ENCODE measurements at regions not wholly inside any gene's neighbourhood (a gene's known extent, or its start where the extent isn't known, plus 50 kb on each side); places are given as distances from the start of the nearest gene placed in this dataset.

GRCh38 chr20:11387189-11387754, 530.4 kb upstream of the BTBD3 start:
- Histone ChIP-seq H3K4me2 (ENCODE audit: low read depth, low read length, poor library complexity, severe bottlenecking) (no peak overlapping the region), H3K27me3 (ENCODE audit: low read length) (no peaks in the 10 kb centered on the region), H3K36me3 (ENCODE audit: insufficient read depth, low read length) (no peaks in the 10 kb centered on the region), H3K9ac (ENCODE audit: low read length) (no peak overlapping the region), H3K79me2 (ENCODE audit: low read length) (no peaks in the 10 kb centered on the region), H3K4me3 (ENCODE audit: low read length) (no peak overlapping the region), H2AFZ (ENCODE audit: low read length) (no peak overlapping the region), H3K27ac (ENCODE audit: low read length) (no peak overlapping the region), H3K9me2 (replicated peaks; ENCODE audit: insufficient read depth, low read length) (no peaks in the 10 kb centered on the region), H3K9me3 (ENCODE audit: low read length) (no peaks in the 10 kb centered on the region), H4K20me1 (ENCODE audit: insufficient read depth, low read depth, low read length) (no peaks in the 10 kb centered on the region), H3K4me1 (ENCODE audit: low read length) (no peaks in the 10 kb centered on the region)
- DNase-seq, result no peak

- Histone ChIP-seq H4K20me1 (ENCODE audit: insufficient read depth, low read depth, low read length) (no peaks in the 10 kb centered on the region), H3K79me2 (ENCODE audit: low read length) (no peaks in the 10 kb centered on the region), H3K9me3 (ENCODE audit: low read length) (peaks cover 3% of the 10 kb centered on the region; the same call in 1 of the 2 replicates), H3K27me3 (ENCODE audit: low read length) (no peaks in the 10 kb centered on the region), H3K27ac (ENCODE audit: low read length) (no peak overlapping the region), H3K4me3 (ENCODE audit: low read length) (no peak overlapping the region), H3K9ac (ENCODE audit: low read length) (no peak overlapping the region), H2AFZ (ENCODE audit: low read length) (no peak overlapping the region), H3K9me2 (replicated peaks; ENCODE audit: insufficient read depth, low read length) (no peaks in the 10 kb centered on the region), H3K36me3 (ENCODE audit: insufficient read depth, low read length) (no peaks in the 10 kb centered on the region), H3K4me2 (ENCODE audit: low read depth, low read length, poor library complexity, severe bottlenecking) (no peak overlapping the region), H3K4me1 (ENCODE audit: low read length) (no peaks in the 10 kb centered on the region)
- DNase-seq, result no peak
These were observed 528.5 kb upstream of the BTBD3 start for GRCh38 chr20:11389186-11389585.

- no peaks in the 10 kb centered on the region for H3K4me1 ChIP-seq (ENCODE audit: low read length)
- no peaks in the 10 kb centered on the region for H3K27me3 ChIP-seq (ENCODE audit: low read length)
- H3K9me3 ChIP-seq (ENCODE audit: low read length), result peaks cover 4% of the 10 kb centered on the region; the same call in 1 of the 2 replicates
- H3K9me2 ChIP-seq (replicated peaks; ENCODE audit: insufficient read depth, low read length), result no peaks in the 10 kb centered on the region
- H3K4me2 ChIP-seq (ENCODE audit: low read depth, low read length, poor library complexity, severe bottlenecking), result no peak overlapping the region
- no peaks in the 10 kb centered on the region for H4K20me1 ChIP-seq (ENCODE audit: insufficient read depth, low read depth, low read length)
- DNase-seq, result no peak
- no peaks in the 10 kb centered on the region for H3K36me3 ChIP-seq (ENCODE audit: insufficient read depth, low read length)
- no peak overlapping the region for H3K9ac ChIP-seq (ENCODE audit: low read length)
- no peak overlapping the region for H3K4me3 ChIP-seq (ENCODE audit: low read length)
- H3K79me2 ChIP-seq (ENCODE audit: low read length), result no peaks in the 10 kb centered on the region
- H2AFZ ChIP-seq (ENCODE audit: low read length), result no peak overlapping the region
- no peak overlapping the region for H3K27ac ChIP-seq (ENCODE audit: low read length)
These were observed 526.1 kb upstream of the BTBD3 start for GRCh38 chr20:11391591-11391990.

DNA sequence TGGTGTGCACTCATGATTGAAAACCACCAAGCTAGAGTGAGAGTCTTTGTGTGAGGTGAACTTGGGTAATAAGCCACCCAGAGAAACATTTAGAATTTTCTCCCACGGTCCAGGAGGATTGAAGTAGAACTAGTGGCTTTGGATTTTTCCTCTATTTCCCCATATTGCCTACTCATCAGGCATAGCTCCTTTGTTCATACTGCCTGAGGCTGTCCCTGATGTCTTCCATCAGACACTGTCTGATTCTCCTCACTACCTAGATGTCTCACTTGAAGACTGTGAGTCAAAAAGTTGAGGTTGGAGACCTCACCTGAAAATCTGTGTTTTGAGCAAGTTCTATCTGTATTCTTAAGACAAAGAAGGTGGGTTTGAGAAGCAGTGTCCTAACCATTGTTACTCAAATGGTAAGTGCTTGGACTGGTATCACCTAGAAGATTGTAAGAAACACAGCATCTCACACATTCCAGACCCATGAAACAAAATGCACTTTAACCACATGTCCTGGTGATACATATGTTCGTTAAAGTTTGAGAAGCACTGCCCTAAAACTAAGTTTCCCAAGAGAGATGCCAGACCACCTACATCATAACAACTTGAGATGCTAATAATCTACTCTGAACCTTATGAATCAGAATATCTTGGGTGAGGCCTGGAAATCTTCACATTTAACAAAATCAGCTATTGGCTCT, 523.4 kb upstream of the BTBD3 start:
- Histone ChIP-seq H3K9me3 (ENCODE audit: low read length) (peaks cover 4% of the 10 kb centered on the region; the same call in 1 of the 2 replicates), H3K79me2 (ENCODE audit: low read length) (no peaks in the 10 kb centered on the region), H3K4me1 (ENCODE audit: low read length) (no peaks in the 10 kb centered on the region), H3K4me2 (ENCODE audit: low read depth, low read length, poor library complexity, severe bottlenecking) (no peak overlapping the region), H2AFZ (ENCODE audit: low read length) (no peak overlapping the region), H4K20me1 (ENCODE audit: insufficient read depth, low read depth, low read length) (no peaks in the 10 kb centered on the region), H3K4me3 (ENCODE audit: low read length) (no peak overlapping the region), H3K9me2 (replicated peaks; ENCODE audit: insufficient read depth, low read length) (no peaks in the 10 kb centered on the region), H3K36me3 (ENCODE audit: insufficient read depth, low read length) (no peaks in the 10 kb centered on the region), H3K27ac (ENCODE audit: low read length) (no peak overlapping the region), H3K27me3 (ENCODE audit: low read length) (no peaks in the 10 kb centered on the region), H3K9ac (ENCODE audit: low read length) (no peak overlapping the region)
- no peak for DNase-seq

DNA sequence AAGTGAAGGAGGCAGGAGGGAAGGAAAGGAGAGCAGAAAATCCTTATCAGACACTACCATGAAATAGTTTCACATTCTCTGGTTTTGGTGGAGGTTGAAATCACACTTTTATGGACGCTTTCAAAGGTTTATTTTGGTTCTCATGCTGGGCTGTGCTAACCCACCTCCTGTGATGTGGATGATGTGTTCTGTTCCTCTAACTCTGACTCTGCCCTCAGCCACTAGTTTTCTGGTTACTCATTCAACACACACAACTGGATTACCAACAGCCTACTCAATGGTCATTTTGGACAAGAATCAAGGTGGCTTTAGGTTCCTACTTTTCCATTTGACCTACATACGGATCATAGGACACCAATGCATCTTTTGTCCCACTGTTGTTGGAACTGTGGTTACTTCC, 522.1 kb upstream of the BTBD3 start:
- Histone ChIP-seq H2AFZ (ENCODE audit: low read length) (no peak overlapping the region), H4K20me1 (ENCODE audit: insufficient read depth, low read depth, low read length) (no peaks in the 10 kb centered on the region), H3K9ac (ENCODE audit: low read length) (no peak overlapping the region), H3K9me2 (replicated peaks; ENCODE audit: insufficient read depth, low read length) (no peaks in the 10 kb centered on the region), H3K79me2 (ENCODE audit: low read length) (no peaks in the 10 kb centered on the region), H3K9me3 (ENCODE audit: low read length) (peaks cover 4% of the 10 kb centered on the region; the same call in 1 of the 2 replicates), H3K4me3 (ENCODE audit: low read length) (no peak overlapping the region), H3K4me1 (ENCODE audit: low read length) (no peaks in the 10 kb centered on the region), H3K4me2 (ENCODE audit: low read depth, low read length, poor library complexity, severe bottlenecking) (no peak overlapping the region), H3K36me3 (ENCODE audit: insufficient read depth, low read length) (no peaks in the 10 kb centered on the region), H3K27me3 (ENCODE audit: low read length) (no peaks in the 10 kb centered on the region), H3K27ac (ENCODE audit: low read length) (no peak overlapping the region)
- no peak for DNase-seq

GRCh38 chr20:11401988-11402387, 515.7 kb upstream of the BTBD3 start:
- no peak overlapping the region for H3K27ac ChIP-seq (ENCODE audit: low read length)
- DNase-seq, result no peak
- H3K4me2 ChIP-seq (ENCODE audit: low read depth, low read length, poor library complexity, severe bottlenecking), result peak overlapping the region; percentile 11

DNA sequence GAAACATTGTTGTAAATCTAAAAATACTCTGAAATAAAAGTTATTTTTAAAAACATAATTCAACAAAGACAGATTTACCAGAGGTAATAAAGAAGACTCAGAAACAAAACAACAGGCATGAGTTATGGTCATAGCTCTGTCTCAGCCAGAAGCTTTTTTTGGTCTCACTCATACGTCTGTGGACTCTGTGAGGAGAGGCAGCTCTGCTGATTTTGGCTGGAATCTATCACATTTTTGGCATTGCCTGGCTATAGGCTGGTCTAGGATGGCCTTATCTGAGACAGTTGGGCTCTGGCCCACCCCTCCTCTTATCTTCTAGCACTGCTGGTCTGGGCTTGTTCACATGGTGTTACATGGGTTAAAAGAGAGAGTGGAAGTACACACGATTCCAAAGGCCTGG, 514.0 kb upstream of the BTBD3 start:
- Histone ChIP-seq H3K9me2 (replicated peaks; ENCODE audit: insufficient read depth, low read length) (no peaks in the 10 kb centered on the region), H3K79me2 (ENCODE audit: low read length) (no peaks in the 10 kb centered on the region), H3K27me3 (ENCODE audit: low read length) (no peaks in the 10 kb centered on the region), H2AFZ (ENCODE audit: low read length) (no peak overlapping the region), H3K9ac (ENCODE audit: low read length) (no peak overlapping the region), H3K4me1 (ENCODE audit: low read length) (no peaks in the 10 kb centered on the region), H3K27ac (ENCODE audit: low read length) (no peak overlapping the region), H3K4me2 (ENCODE audit: low read depth, low read length, poor library complexity, severe bottlenecking) (no peak overlapping the region), H4K20me1 (ENCODE audit: insufficient read depth, low read depth, low read length) (no peaks in the 10 kb centered on the region), H3K9me3 (ENCODE audit: low read length) (no peaks in the 10 kb centered on the region; the same call in 1 of the 2 replicates), H3K36me3 (ENCODE audit: insufficient read depth, low read length) (no peaks in the 10 kb centered on the region), H3K4me3 (ENCODE audit: low read length) (no peak overlapping the region)
- no peak for DNase-seq

More at GRCh38 chr20:11401988-11402387, 515.7 kb upstream of the BTBD3 start:
- no peaks in the 10 kb centered on the region for H3K79me2 ChIP-seq (ENCODE audit: low read length)
- H2AFZ ChIP-seq (ENCODE audit: low read length), result no peak overlapping the region
- H3K9me2 ChIP-seq (replicated peaks; ENCODE audit: insufficient read depth, low read length), result no peaks in the 10 kb centered on the region
- no peaks in the 10 kb centered on the region for H4K20me1 ChIP-seq (ENCODE audit: insufficient read depth, low read depth, low read length)
- H3K4me3 ChIP-seq (ENCODE audit: low read length), result peak overlapping the region; percentile 26; the same call in 1 of the 2 replicates
- H3K9me3 ChIP-seq (ENCODE audit: low read length), result no peaks in the 10 kb centered on the region; the same call in 1 of the 2 replicates
- H3K36me3 ChIP-seq (ENCODE audit: insufficient read depth, low read length), result no peaks in the 10 kb centered on the region
- no peak overlapping the region for H3K9ac ChIP-seq (ENCODE audit: low read length)
- H3K27me3 ChIP-seq (ENCODE audit: low read length), result no peaks in the 10 kb centered on the region
- H3K4me1 ChIP-seq (ENCODE audit: low read length), result no peaks in the 10 kb centered on the region

DNA sequence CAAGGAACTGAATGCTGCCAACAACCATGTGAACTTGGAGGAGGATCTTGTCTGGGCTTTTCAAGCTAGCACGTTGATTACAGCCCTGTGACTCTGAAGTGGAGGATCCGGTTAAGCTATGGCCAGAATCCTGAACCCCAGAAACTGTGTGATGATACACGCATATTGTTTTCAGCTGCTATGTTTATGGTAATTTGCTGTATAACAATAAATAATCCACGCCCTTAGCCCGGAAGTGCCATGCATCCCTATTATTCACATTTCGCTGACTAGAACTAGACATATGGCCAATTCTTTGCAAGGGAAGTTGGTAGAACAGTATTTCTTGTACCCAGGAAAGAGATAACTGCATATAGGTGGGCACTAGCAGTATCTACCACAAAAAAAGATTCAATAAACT, 510.8 kb upstream of the BTBD3 start:
- H3K36me3 ChIP-seq (ENCODE audit: insufficient read depth, low read length), result no peaks in the 10 kb centered on the region
- no peaks in the 10 kb centered on the region for H3K27me3 ChIP-seq (ENCODE audit: low read length)
- no peak overlapping the region for H3K9ac ChIP-seq (ENCODE audit: low read length)
- no peak overlapping the region for H3K4me3 ChIP-seq (ENCODE audit: low read length)
- no peak overlapping the region for H3K27ac ChIP-seq (ENCODE audit: low read length)
- no peaks in the 10 kb centered on the region for H3K4me1 ChIP-seq (ENCODE audit: low read length)
- H3K9me3 ChIP-seq (ENCODE audit: low read length), result peaks cover 4% of the 10 kb centered on the region
- no peak overlapping the region for H2AFZ ChIP-seq (ENCODE audit: low read length)
- H4K20me1 ChIP-seq (ENCODE audit: insufficient read depth, low read depth, low read length), result no peaks in the 10 kb centered on the region
- no peaks in the 10 kb centered on the region for H3K79me2 ChIP-seq (ENCODE audit: low read length)
- no peak for DNase-seq
- no peak overlapping the region for H3K4me2 ChIP-seq (ENCODE audit: low read depth, low read length, poor library complexity, severe bottlenecking)
- H3K9me2 ChIP-seq (replicated peaks; ENCODE audit: insufficient read depth, low read length), result no peaks in the 10 kb centered on the region
